Left ventricle myocardium inferior (tissue), 1 donor: ENCODE measurements at regions not wholly inside any gene's neighbourhood (a gene's known extent, or its start where the extent isn't known, plus 50 kb on each side); places are given as distances from the start of the nearest gene placed in this dataset.

ENCODE experiments used
- DNase-seq: peaks from one replicate; pipeline ENCODE4 v3.0.0-alpha.2; 2020
- H3K27ac ChIP-seq: fragments of 200-600 bp; replicated peaks from 2 replicates; pipeline ENCODE4 v1.8.0; 2021
- H3K27me3 ChIP-seq: fragments of 200-600 bp; 2 replicates; pipeline ENCODE4 v1.8.0; 2021; ENCODE audit warnings: low read depth
- H3K36me3 ChIP-seq: fragments of 200-600 bp; 2 replicates; pipeline ENCODE4 v1.8.0; 2021
- H3K4me1 ChIP-seq: fragments of 200-600 bp; 2 replicates; pipeline ENCODE4 v1.8.0; 2021
- H3K4me3 ChIP-seq: fragments of 200-600 bp; 2 replicates; pipeline ENCODE4 v1.8.0; 2021; ENCODE audit warnings: mild to moderate bottlenecking, moderate library complexity
- H3K9me3 ChIP-seq: fragments of 200-600 bp; replicated peaks from 2 replicates; pipeline ENCODE4 v1.8.0; 2021
- intact Hi-C: fragments of 100-400 bp; cut with micrococcal nuclease; formaldehyde crosslinking; loops from one replicate; pipeline ENCODE4 v1.11.0; 2022
- TF ChIP-seq, protein P1 (sequence below): fragments of 200-600 bp; IDR thresholded peaks from 2 replicates; pipeline ENCODE4 v1.8.0; 2021; ENCODE audit warnings: antibody characterized with exemption, mild to moderate bottlenecking, borderline replicate concordance
- donor health status: DM: no; HTN: yes; CAD: no; lungs with severe emphysema.

- Histone ChIP-seq H3K4me1 (no peaks in the 10 kb centered on the region), H3K36me3 (no peaks in the 10 kb centered on the region), H3K9me3 (peaks cover 10% of the 10 kb centered on the region), H3K4me3 (no peak overlapping the region), H3K27ac (no peak overlapping the region), H3K27me3 (no peaks in the 10 kb centered on the region)
- intact Hi-C loops = no loop called here
- no peak for DNase-seq
- TF ChIP-seq, protein P1, sequence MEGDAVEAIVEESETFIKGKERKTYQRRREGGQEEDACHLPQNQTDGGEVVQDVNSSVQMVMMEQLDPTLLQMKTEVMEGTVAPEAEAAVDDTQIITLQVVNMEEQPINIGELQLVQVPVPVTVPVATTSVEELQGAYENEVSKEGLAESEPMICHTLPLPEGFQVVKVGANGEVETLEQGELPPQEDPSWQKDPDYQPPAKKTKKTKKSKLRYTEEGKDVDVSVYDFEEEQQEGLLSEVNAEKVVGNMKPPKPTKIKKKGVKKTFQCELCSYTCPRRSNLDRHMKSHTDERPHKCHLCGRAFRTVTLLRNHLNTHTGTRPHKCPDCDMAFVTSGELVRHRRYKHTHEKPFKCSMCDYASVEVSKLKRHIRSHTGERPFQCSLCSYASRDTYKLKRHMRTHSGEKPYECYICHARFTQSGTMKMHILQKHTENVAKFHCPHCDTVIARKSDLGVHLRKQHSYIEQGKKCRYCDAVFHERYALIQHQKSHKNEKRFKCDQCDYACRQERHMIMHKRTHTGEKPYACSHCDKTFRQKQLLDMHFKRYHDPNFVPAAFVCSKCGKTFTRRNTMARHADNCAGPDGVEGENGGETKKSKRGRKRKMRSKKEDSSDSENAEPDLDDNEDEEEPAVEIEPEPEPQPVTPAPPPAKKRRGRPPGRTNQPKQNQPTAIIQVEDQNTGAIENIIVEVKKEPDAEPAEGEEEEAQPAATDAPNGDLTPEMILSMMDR = no peak
These were observed 549.3 kb downstream of the IQCM start for GRCh38 chr4:149266301-149266700.

GRCh38 chr4:149265645-149266044 is 550.0 kb downstream of the IQCM start:
- intact Hi-C loops = no loop called here
- no peak overlapping the region for H3K4me3 ChIP-seq
- H3K4me1 ChIP-seq = no peaks in the 10 kb centered on the region
- H3K36me3 ChIP-seq = no peaks in the 10 kb centered on the region
- peaks cover 10% of the 10 kb centered on the region for H3K9me3 ChIP-seq
- no peak overlapping the region for H3K27ac ChIP-seq
- no peak for DNase-seq
- H3K27me3 ChIP-seq = no peaks in the 10 kb centered on the region
- TF ChIP-seq, protein P1 = no peak

DNA sequence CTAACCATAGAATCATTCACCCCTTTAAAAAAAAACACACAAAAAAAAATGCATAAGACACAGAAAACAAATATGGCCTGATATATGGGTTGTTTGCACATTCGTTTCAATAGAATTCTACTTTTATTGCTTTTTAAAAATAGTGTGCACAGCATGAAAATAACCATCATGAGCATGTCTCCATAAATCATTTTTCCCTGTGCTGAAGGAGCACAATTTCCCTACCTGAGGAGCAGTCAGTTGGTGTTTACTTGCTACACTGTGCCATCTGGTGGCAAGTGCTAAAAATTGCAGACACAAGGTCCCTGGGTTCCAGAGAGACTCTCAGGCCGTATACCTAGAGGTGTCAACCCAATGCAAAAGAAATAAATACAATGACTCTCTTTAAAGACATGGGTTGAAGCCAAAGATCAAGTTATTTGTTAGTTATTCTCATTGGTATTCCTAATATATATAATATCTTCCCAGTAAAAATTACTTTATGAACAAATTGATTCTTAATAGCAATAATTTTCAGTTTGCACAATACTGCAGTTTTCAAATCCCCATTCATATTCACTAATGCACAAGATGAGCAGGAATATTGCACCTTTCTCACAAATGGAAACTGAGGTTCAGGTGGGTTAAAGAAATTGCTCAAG is 551.4 kb downstream of the IQCM start:
- no peaks in the 10 kb centered on the region for H3K36me3 ChIP-seq
- DNase-seq = no peak
- H3K27ac ChIP-seq = no peak overlapping the region
- H3K4me3 ChIP-seq = no peak overlapping the region
- H3K4me1 ChIP-seq = no peaks in the 10 kb centered on the region
- H3K9me3 ChIP-seq = peaks cover 10% of the 10 kb centered on the region
- H3K27me3 ChIP-seq = no peaks in the 10 kb centered on the region
- intact Hi-C loops = no loop called here
- TF ChIP-seq, protein P1 = peak; percentile 74

GRCh38 chr4:149248191-149248764 is 567.4 kb downstream of the IQCM start:
- Histone ChIP-seq H3K4me3 (no peak overlapping the region), H3K4me1 (peaks cover 6% of the 10 kb centered on the region), H3K27me3 (no peaks in the 10 kb centered on the region), H3K27ac (no peak overlapping the region), H3K36me3 (no peaks in the 10 kb centered on the region), H3K9me3 (no peaks in the 10 kb centered on the region)
- DNase-seq = no peak
- intact Hi-C loops = no loop called here
- TF ChIP-seq, protein P1 = no peak

GRCh38 chr4:149247164-149247563 is 568.5 kb downstream of the IQCM start:
- DNase-seq = no peak
- H3K27ac ChIP-seq = no peak overlapping the region
- H3K27me3 ChIP-seq = no peaks in the 10 kb centered on the region
- TF ChIP-seq, protein P1 = no peak
- H3K4me1 ChIP-seq = peaks cover 6% of the 10 kb centered on the region
- H3K36me3 ChIP-seq = no peaks in the 10 kb centered on the region
- intact Hi-C loops = no loop called here
- no peaks in the 10 kb centered on the region for H3K9me3 ChIP-seq
- H3K4me3 ChIP-seq = no peak overlapping the region
